Left lung (tissue), 4 donors: ENCODE measurements at regions not wholly inside any gene's neighbourhood (a gene's known extent, or its start where the extent isn't known, plus 50 kb on each side); places are given as distances from the start of the nearest gene placed in this dataset.

Experiments used
- ATAC-seq: fragments of 200-7000 bp; cut with Tn5 transposase; one replicate; pipeline ENCODE4 v1.9.1; 2020; ENCODE audit warnings: moderate library complexity
- DNase-seq, 4 donors: peaks; one replicate each; pipeline ENCODE4 v3.0.0-alpha.2; 2013 to 2020
- H3K27ac ChIP-seq, 2 donors: fragments of 200-600 bp; sonication (generic) in 1 of 2; one replicate each; pipeline versions ENCODE4 v1.5.0 to v1.8.0; 2020 to 2021
- H3K27me3 ChIP-seq, 2 donors: fragments of 200-600 bp; sonication (generic) in 1 of 2; one replicate each; pipeline versions ENCODE4 v1.5.0 to v1.8.0; 2020 to 2021
- H3K36me3 ChIP-seq, 2 donors: fragments of 200-600 bp; sonication (generic) in 1 of 2; one replicate each; pipeline versions ENCODE4 v1.5.0 to v1.8.0; 2020 to 2021
- H3K4me1 ChIP-seq, 2 donors: fragments of 200-600 bp; one replicate each; pipeline ENCODE4 v1.8.0; 2021
- H3K4me3 ChIP-seq, 2 donors: fragments of 200-600 bp; sonication (generic) in 1 of 2; one replicate each; pipeline versions ENCODE4 v1.5.0 to v1.8.0; 2020 to 2021; ENCODE audit warnings: mild to moderate bottlenecking in 1 of 2
- H3K9me3 ChIP-seq, 2 donors: fragments of 200-600 bp; sonication (generic) in 1 of 2; one replicate each; pipeline versions ENCODE4 v1.5.0 to v1.8.0; 2020 to 2021
- intact Hi-C, 2 donors: fragments of 100-400 bp; cut with DNase I; formaldehyde crosslinking; loops; one replicate each; pipeline versions ENCODE4 v1.11.2 to v1.14.2; 2022
- TF ChIP-seq, protein P1 (sequence below), 2 donors: fragments of 200-600 bp; sonication (generic) in 1 of 2; IDR thresholded peaks; one replicate each; pipeline versions ENCODE4 v1.5.0 to v1.8.0; 2021; ENCODE audit warnings: antibody characterized with exemption in 2 of 2
- donor health status: DM: no; HTN: yes; CAD: no.
- donor health status: DM: no; HTN: no; CAD: no.

DNA sequence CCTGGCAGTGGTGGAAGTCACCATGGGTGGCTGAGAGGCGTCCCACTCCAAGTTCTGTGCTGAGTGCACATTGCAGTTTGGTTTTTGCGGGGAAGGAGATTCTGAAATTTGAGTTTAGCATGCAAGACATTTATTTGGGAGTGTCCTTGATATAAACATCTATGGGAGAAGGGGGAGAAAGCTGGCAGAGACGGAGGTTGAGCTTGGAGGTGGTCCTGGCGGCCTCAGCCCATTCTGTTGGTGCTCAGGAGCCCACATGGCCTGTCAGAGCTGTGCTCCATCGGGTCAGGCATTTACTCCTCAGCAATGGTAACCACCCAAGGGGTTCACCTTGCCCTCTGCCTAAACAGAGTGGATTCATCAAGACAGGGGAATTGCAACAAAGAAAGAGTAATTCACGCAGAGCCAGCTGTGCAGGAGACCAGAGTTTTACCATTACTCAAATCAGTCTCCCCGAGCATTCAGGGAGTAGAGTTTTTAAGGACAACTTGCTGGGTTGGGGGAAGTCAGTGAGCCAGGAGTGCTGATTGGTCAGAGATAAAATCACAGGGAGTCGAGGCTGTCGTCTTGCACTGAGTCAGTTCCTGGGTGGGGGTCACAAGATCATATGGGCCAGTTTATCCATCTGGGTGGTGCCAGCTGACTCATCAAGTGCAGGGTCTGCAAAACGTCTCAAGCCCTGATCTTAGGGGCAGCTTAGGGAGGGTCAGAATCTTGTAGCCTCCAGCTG, 323.3 kb upstream of the TMEM132C start:
- intact Hi-C loops, result no loop called here
- Histone ChIP-seq H3K36me3 (no peaks in the 10 kb centered on the region), H3K4me1 (no peaks in the 10 kb centered on the region), H3K27me3 (no peaks in the 10 kb centered on the region), H3K27ac (no peak overlapping the region), H3K9me3 (peaks cover 0 to 10% of the 10 kb centered on the region in 2 donors), H3K4me3 (no peak overlapping the region)
- ATAC-seq, result no peak
- DNase-seq, result no peak
- TF ChIP-seq, protein P1, sequence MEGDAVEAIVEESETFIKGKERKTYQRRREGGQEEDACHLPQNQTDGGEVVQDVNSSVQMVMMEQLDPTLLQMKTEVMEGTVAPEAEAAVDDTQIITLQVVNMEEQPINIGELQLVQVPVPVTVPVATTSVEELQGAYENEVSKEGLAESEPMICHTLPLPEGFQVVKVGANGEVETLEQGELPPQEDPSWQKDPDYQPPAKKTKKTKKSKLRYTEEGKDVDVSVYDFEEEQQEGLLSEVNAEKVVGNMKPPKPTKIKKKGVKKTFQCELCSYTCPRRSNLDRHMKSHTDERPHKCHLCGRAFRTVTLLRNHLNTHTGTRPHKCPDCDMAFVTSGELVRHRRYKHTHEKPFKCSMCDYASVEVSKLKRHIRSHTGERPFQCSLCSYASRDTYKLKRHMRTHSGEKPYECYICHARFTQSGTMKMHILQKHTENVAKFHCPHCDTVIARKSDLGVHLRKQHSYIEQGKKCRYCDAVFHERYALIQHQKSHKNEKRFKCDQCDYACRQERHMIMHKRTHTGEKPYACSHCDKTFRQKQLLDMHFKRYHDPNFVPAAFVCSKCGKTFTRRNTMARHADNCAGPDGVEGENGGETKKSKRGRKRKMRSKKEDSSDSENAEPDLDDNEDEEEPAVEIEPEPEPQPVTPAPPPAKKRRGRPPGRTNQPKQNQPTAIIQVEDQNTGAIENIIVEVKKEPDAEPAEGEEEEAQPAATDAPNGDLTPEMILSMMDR (IDR thresholded peaks at IDR 0.05), result no peak

GRCh38 chr12:127944211-127944899, 322.6 kb upstream of the TMEM132C start:
- Histone ChIP-seq H3K4me3 (no peak overlapping the region), H3K27me3 (no peaks in the 10 kb centered on the region), H3K4me1 (no peaks in the 10 kb centered on the region), H3K36me3 (no peaks in the 10 kb centered on the region), H3K9me3 (peaks cover 0 to 10% of the 10 kb centered on the region in 2 donors), H3K27ac (no peak overlapping the region)
- ATAC-seq, result no peak
- DNase-seq, result no peak
- intact Hi-C loops, result no loop called here
- TF ChIP-seq, protein P1 (IDR thresholded peaks at IDR 0.05), result no peak

- Histone ChIP-seq H3K27me3 (no peaks in the 10 kb centered on the region), H3K9me3 (no peaks in the 10 kb centered on the region), H3K36me3 (no peaks in the 10 kb centered on the region), H3K27ac (no peak overlapping the region), H3K4me1 (no peaks in the 10 kb centered on the region), H3K4me3 (no peak overlapping the region)
- TF ChIP-seq, protein P1 (IDR thresholded peaks at IDR 0.05), result no peak
- ATAC-seq (no peak), DNase-seq (no peak)
- intact Hi-C loops, result no loop called here
Measured at GRCh38 chr12:127957001-127957660, 309.8 kb upstream of the TMEM132C start.

GRCh38 chr12:127962303-127962702, 304.7 kb upstream of the TMEM132C start:
- H3K9me3 ChIP-seq, result peaks cover 0 to 12% of the 10 kb centered on the region in 2 donors
- TF ChIP-seq, protein P1 (IDR thresholded peaks at IDR 0.05), result no peak

GRCh38 chr12:127963933-127964332, 303.0 kb upstream of the TMEM132C start:
- Histone ChIP-seq H3K9me3 (peaks cover 0 to 12% of the 10 kb centered on the region in 2 donors), H3K27me3 (no peaks in the 10 kb centered on the region), H3K27ac (no peak overlapping the region), H3K4me3 (no peak overlapping the region), H3K4me1 (no peaks in the 10 kb centered on the region), H3K36me3 (no peaks in the 10 kb centered on the region)
- no peak for ATAC-seq
- DNase-seq, result no peak
- TF ChIP-seq, protein P1 (IDR thresholded peaks at IDR 0.05), result no peak
- intact Hi-C loops, result no loop called here

More at GRCh38 chr12:127962303-127962702, 304.7 kb upstream of the TMEM132C start:
- no peak overlapping the region for H3K4me3 ChIP-seq
- intact Hi-C loops, result no loop called here
- no peaks in the 10 kb centered on the region for H3K27me3 ChIP-seq
- H3K27ac ChIP-seq, result no peak overlapping the region
- DNase-seq (no peak), ATAC-seq (no peak)
- H3K4me1 ChIP-seq, result no peaks in the 10 kb centered on the region
- H3K36me3 ChIP-seq, result no peaks in the 10 kb centered on the region
